ENCODE measurements at regions not wholly inside any gene's neighbourhood (a gene's known extent, or its start where the extent isn't known, plus 50 kb on each side); places are given as distances from the start of the nearest gene placed in this dataset.

DNA sequence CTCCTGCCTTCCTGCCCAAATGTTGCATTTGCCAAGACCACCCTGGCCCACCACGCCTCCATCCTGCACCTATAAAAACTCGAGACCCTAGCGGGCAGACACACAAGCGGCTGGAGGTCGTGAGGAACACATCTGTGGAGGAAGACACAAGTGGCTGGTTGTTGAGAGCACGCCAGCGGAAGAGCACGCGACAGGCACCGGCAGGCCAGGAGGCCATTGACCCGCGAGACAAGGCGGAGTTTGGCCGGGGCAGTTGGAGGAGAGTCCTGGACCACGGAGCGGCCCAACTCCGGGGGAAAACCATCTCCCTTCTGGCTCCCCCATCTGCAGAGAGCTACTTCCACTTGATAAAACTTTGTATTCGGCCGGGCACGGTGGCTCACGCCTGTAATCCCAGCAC is 115.2 kb upstream of the AGA start:
- Histone ChIP-seq H3K27ac (replicated peaks) (no peak overlapping the region), H3K27me3 (ENCODE audit: insufficient read depth, poor library complexity, severe bottlenecking) (peaks cover 2% of the 10 kb centered on the region), H3K4me3 (replicated peaks; ENCODE audit: insufficient read depth, low read length) (no peak overlapping the region)
- TF ChIP-seq, protein P1, sequence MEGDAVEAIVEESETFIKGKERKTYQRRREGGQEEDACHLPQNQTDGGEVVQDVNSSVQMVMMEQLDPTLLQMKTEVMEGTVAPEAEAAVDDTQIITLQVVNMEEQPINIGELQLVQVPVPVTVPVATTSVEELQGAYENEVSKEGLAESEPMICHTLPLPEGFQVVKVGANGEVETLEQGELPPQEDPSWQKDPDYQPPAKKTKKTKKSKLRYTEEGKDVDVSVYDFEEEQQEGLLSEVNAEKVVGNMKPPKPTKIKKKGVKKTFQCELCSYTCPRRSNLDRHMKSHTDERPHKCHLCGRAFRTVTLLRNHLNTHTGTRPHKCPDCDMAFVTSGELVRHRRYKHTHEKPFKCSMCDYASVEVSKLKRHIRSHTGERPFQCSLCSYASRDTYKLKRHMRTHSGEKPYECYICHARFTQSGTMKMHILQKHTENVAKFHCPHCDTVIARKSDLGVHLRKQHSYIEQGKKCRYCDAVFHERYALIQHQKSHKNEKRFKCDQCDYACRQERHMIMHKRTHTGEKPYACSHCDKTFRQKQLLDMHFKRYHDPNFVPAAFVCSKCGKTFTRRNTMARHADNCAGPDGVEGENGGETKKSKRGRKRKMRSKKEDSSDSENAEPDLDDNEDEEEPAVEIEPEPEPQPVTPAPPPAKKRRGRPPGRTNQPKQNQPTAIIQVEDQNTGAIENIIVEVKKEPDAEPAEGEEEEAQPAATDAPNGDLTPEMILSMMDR (IDR thresholded peaks at IDR 0.05; ENCODE audit: insufficient read depth, low read length), result no peak
- TF ChIP-seq POLR2AphosphoS5 (IDR thresholded peaks at IDR 0.05; ENCODE audit: low read depth) (no peak), SPI1 (IDR thresholded peaks at IDR 0.05; ENCODE audit: borderline replicate concordance, low read depth) (no peak), GABPA (IDR thresholded peaks at IDR 0.05; ENCODE audit: low read depth) (no peak)
- TF ChIP-seq, protein P2, sequence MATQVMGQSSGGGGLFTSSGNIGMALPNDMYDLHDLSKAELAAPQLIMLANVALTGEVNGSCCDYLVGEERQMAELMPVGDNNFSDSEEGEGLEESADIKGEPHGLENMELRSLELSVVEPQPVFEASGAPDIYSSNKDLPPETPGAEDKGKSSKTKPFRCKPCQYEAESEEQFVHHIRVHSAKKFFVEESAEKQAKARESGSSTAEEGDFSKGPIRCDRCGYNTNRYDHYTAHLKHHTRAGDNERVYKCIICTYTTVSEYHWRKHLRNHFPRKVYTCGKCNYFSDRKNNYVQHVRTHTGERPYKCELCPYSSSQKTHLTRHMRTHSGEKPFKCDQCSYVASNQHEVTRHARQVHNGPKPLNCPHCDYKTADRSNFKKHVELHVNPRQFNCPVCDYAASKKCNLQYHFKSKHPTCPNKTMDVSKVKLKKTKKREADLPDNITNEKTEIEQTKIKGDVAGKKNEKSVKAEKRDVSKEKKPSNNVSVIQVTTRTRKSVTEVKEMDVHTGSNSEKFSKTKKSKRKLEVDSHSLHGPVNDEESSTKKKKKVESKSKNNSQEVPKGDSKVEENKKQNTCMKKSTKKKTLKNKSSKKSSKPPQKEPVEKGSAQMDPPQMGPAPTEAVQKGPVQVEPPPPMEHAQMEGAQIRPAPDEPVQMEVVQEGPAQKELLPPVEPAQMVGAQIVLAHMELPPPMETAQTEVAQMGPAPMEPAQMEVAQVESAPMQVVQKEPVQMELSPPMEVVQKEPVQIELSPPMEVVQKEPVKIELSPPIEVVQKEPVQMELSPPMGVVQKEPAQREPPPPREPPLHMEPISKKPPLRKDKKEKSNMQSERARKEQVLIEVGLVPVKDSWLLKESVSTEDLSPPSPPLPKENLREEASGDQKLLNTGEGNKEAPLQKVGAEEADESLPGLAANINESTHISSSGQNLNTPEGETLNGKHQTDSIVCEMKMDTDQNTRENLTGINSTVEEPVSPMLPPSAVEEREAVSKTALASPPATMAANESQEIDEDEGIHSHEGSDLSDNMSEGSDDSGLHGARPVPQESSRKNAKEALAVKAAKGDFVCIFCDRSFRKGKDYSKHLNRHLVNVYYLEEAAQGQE (IDR thresholded peaks at IDR 0.05; ENCODE audit: insufficient replicate concordance, low read depth), result no peak
- DNase-seq (ENCODE audit: low read depth in 1 of 2, low spot score in 1 of 2), result no peak

DNA sequence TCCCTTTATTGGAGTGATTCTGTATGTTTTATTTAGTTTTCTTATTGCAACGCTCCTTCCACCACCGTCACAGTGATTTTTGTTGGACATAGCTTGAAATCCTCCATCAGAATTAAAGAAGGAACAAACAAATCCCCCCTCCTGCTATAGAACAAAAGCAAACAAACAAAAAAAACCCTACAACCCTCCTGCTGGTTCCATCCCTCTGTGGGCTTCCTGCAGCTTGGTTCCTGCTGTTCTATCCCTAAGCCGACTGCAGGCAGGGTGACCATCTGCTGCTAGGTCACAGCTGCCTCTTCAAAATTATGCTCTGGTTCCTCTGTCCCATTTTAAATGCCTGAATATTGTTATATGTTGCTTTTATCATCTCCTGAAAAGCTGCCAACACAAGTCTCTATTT is 116.8 kb upstream of the AGA start:
- no peak overlapping the region for H3K4me3 ChIP-seq (replicated peaks; ENCODE audit: insufficient read depth, low read length)
- no peak for DNase-seq (ENCODE audit: low read depth in 1 of 2, low spot score in 1 of 2)
- no peak overlapping the region for H3K27ac ChIP-seq (replicated peaks)
- TF ChIP-seq POLR2AphosphoS5 (IDR thresholded peaks at IDR 0.05; ENCODE audit: low read depth), result no peak
- TF ChIP-seq, protein P1 (IDR thresholded peaks at IDR 0.05; ENCODE audit: insufficient read depth, low read length), result no peak
- no peak for TF ChIP-seq SPI1 (IDR thresholded peaks at IDR 0.05; ENCODE audit: borderline replicate concordance, low read depth)
- TF ChIP-seq GABPA (IDR thresholded peaks at IDR 0.05; ENCODE audit: low read depth), result no peak
- TF ChIP-seq, protein P2 (IDR thresholded peaks at IDR 0.05; ENCODE audit: insufficient replicate concordance, low read depth), result no peak
- peaks cover 2% of the 10 kb centered on the region for H3K27me3 ChIP-seq (ENCODE audit: insufficient read depth, poor library complexity, severe bottlenecking)

DNA sequence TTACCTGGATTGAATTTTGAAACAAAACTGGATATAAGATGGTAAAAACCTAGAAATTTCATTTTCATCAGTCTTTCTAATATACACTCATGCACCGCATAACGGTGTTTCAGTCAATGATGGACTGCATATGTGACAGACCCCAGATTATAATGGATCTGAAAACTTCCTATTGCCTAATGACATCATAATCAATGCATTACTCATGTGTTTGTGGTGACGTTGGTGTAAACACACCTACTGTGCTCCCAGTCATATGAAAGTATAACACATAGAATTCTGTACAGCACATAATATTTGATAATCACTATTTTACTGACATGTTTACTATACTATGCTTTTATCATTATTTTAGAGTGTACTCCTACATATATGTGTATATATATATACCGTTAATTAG is 119.9 kb upstream of the AGA start:
- H3K27ac ChIP-seq (replicated peaks), result no peak overlapping the region
- H3K4me3 ChIP-seq (replicated peaks; ENCODE audit: insufficient read depth, low read length), result no peak overlapping the region
- no peak for TF ChIP-seq GABPA (IDR thresholded peaks at IDR 0.05; ENCODE audit: low read depth)
- H3K27me3 ChIP-seq (ENCODE audit: insufficient read depth, poor library complexity, severe bottlenecking), result peaks cover 2% of the 10 kb centered on the region
- DNase-seq (ENCODE audit: low read depth in 1 of 2, low spot score in 1 of 2), result no peak

DNA sequence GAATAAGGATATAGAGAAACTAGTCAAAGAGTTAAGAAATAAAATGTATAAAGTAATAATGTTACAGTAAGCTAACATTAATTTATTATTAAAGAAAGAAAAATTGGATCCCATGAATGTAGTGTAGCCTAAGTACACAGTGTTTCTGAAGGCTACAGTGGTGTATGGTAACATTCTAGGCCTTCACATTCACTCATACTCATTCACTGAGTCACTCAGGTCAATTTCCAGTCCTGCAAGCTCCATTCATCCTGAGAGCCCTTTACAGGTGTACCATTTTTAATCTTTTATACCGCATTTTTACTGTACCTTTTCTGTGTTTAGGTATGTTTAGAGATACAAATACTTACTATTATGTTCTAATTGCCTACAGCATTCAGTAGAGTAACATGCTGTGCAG is 120.6 kb upstream of the AGA start:
- no peak overlapping the region for H3K4me3 ChIP-seq (replicated peaks; ENCODE audit: insufficient read depth, low read length)
- no peak overlapping the region for H3K27ac ChIP-seq (replicated peaks)
- H3K27me3 ChIP-seq (ENCODE audit: insufficient read depth, poor library complexity, severe bottlenecking), result peaks cover 2% of the 10 kb centered on the region
- no peak for DNase-seq (ENCODE audit: low read depth in 1 of 2, low spot score in 1 of 2)
- TF ChIP-seq POLR2AphosphoS5 (IDR thresholded peaks at IDR 0.05; ENCODE audit: low read depth), result no peak
- TF ChIP-seq GABPA (IDR thresholded peaks at IDR 0.05; ENCODE audit: low read depth), result no peak
- TF ChIP-seq, protein P2 (IDR thresholded peaks at IDR 0.05; ENCODE audit: insufficient replicate concordance, low read depth), result no peak
- TF ChIP-seq SPI1 (IDR thresholded peaks at IDR 0.05; ENCODE audit: borderline replicate concordance, low read depth), result no peak
- TF ChIP-seq, protein P1 (IDR thresholded peaks at IDR 0.05; ENCODE audit: insufficient read depth, low read length), result no peak

Measured in HL-60 (cell line).